Heart left ventricle (tissue), 16 donors: ENCODE measurements at regions not wholly inside any gene's neighbourhood (a gene's known extent, or its start where the extent isn't known, plus 50 kb on each side); places are given as distances from the start of the nearest gene placed in this dataset.

Experiments
- ATAC-seq, 4 donors: fragments of 200-7000 bp; cut with Tn5 transposase; one replicate each; pipeline ENCODE4 v1.9.1; 2020 to 2022; ENCODE audit warnings: moderate library complexity in 4 of 4, mild to moderate bottlenecking in 3 of 4, moderate number of reproducible peaks in 1 of 4
- DNase-seq, 5 donors: peaks; one replicate each; pipeline ENCODE4 v3.0.0-alpha.2; 2020
- H3K27ac ChIP-seq, 12 donors: fragments of 200-600 bp; sonication (generic) in 4 of 12; one replicate each; pipeline versions ENCODE4 v1.5.0 to v1.8.0; 2016 to 2022; ENCODE audit warnings: mild to moderate bottlenecking in 2 of 12
- H3K27me3 ChIP-seq, 9 donors: fragments of 200-600 bp; sonication (generic) in 2 of 9; one replicate each; pipeline versions ENCODE4 v1.5.1 to v1.8.0; 2016 to 2022; ENCODE audit warnings: mild to moderate bottlenecking in 3 of 9
- H3K36me3 ChIP-seq, 9 donors: fragments of 200-600 bp; sonication (generic) in 2 of 9; one replicate each; pipeline versions ENCODE4 v1.5.0 to v1.8.0; 2018 to 2022; ENCODE audit warnings: mild to moderate bottlenecking in 2 of 9
- H3K4me1 ChIP-seq, 12 donors: fragments of 200-600 bp; sonication (generic) in 4 of 12; one replicate each; pipeline versions ENCODE4 v1.5.0 to v1.8.0; 2016 to 2022; ENCODE audit warnings: mild to moderate bottlenecking in 3 of 12
- H3K4me3 ChIP-seq, 12 donors: fragments of 200-600 bp; sonication (generic) in 4 of 12; one replicate each; pipeline versions ENCODE4 v1.5.0 to v1.8.0; 2017 to 2022; ENCODE audit warnings: mild to moderate bottlenecking in 9 of 12, moderate library complexity in 4 of 12
- H3K9me3 ChIP-seq, 12 donors: fragments of 200-600 bp; sonication (generic) in 4 of 12; one replicate each; pipeline versions ENCODE4 v1.5.0 to v1.8.0; 2016 to 2022; ENCODE audit warnings: mild to moderate bottlenecking in 1 of 12
- POLR2A ChIP-seq, 2 donors: fragments of 450-650 bp; IDR thresholded peaks; one replicate each; pipeline ENCODE4 v1.6.1; 2017; ENCODE audit warnings: antibody characterized with exemption in 2 of 2, mild to moderate bottlenecking in 2 of 2, moderate library complexity in 2 of 2
- WGBS, 4 donors: extraction: QIAGEN DNeasy Blood & Tissue Kit in 2 of 4; methylation state at CpG; one replicate each; pipeline versions ENCODE4 v1.1.5 to v1.1.7; 2013 to 2018; 5-methylcytosine and 5-hydroxymethylcytosine counted together
- intact Hi-C, 10 donors: fragments of 100-400 bp; cut with DNase I; formaldehyde crosslinking; loops; one replicate each; pipeline versions ENCODE4 v1.11.1 to v1.14.2; 2022
- TF ChIP-seq, protein P1 (sequence below), 12 donors: fragments of 200-600 bp; sonication (generic) in 4 of 12; IDR thresholded peaks; one replicate each; pipeline versions ENCODE4 v1.5.0 to v1.8.0; 2018 to 2022; ENCODE audit warnings: antibody characterized with exemption in 12 of 12, mild to moderate bottlenecking in 5 of 12
- donor health status: ischemic (EF 13 %, LVEDD 7.1; RV severe dilation, severe dysfunction).
- donor health status: healthy with polysubstance abuse.
- donor health status: DM: no; HTN: yes; CAD: no.
- donor health status: DM: no; HTN: no; CAD: no.
- donor health status: ischemic (EF 25% LVEDD 6.9; RV normal size, moderate dysfunction).
- donor health status: ischemic (EF 25% LVEDD 5.7; RV mildly dilated, moderate dysfunction).
- donor health status: healthy.
- donor health status: DM: yes; HTN: yes; CAD: no.
- donor health status: ischemic (EF 35%, LVEDD 5.7; RV mildly dilated, moderate dysfunction).
- donor health status: nonischemic (EF 11% LVEDD 7.7; RV severe dilation, severe dysfunction).
- donor health status: DM: yes; HTN: yes; CAD: no.
- donor health status: PGD.
- donor health status: ischemic (EF 29% LVEDD 5.4; RV normal size, mild dysfunction).
- donor health status: nonischemic (EF 23%, LVEDD 6.1; RV moderate dilation, normal function).

DNA sequence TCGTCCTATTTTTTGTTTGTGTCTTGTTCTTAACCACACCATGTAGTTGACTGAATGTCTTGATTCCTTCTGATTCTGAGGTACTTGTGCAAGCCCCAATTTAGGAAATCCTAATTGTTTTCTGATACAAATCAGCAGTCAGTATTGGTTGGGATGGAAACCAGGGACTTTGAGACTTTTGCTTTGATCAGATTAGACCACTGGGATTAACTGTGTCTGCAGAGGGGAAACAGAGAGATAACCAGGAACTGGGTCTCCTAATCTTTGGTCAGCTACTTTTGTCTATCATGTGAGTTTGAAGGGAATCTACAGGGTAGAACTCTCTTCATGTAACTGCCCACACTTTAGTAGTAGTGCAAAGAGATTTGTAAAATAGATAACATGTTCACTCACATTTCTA lies 173.8 kb upstream of the POC5 start:
- intact Hi-C loops = loop anchor here in 1 of 10 donors (1.0 kb wide), 1 partner anchor 11 kb away; no protein-coding TSS in a partner anchor
- 48 to 69% (median 60%) methylated on average over 1 of the region's 1 CpG for WGBS, 4 donors

DNA sequence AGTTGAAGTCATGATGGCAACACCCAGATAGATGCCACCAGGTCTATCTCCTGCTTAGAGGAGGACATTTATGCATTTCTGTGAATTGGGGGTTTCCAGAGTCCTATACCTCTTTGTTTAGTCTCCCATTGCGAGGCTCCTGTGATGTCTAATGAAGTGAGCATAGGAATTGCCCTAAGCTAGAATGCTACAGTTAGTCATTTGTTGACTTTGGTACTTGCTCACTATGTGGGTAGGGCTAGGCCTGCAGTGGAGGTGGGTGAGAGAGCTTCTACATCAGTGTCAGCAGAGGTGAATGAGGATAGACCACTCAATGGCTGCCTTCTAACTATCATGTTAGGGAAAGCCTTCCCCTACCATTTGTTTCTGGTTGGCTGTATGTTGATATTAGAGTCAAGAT lies 173.3 kb upstream of the POC5 start:
- DNase-seq = no peak
- Histone ChIP-seq H3K4me1 (no peaks in the 10 kb centered on the region), H3K36me3 (no peaks in the 10 kb centered on the region), H3K27ac (no peak overlapping the region), H3K4me3 (no peak overlapping the region), H3K27me3 (no peaks in the 10 kb centered on the region), H3K9me3 (peaks cover 0 to 8% (median 0%) of the 10 kb centered on the region in 12 donors)
- 54 to 77% (median 64%) methylated on average over 1 of the region's 1 CpG for WGBS, 4 donors
- intact Hi-C loops = no loop called here
- TF ChIP-seq POLR2A (IDR thresholded peaks at IDR 0.05) = no peak
- TF ChIP-seq, protein P1, sequence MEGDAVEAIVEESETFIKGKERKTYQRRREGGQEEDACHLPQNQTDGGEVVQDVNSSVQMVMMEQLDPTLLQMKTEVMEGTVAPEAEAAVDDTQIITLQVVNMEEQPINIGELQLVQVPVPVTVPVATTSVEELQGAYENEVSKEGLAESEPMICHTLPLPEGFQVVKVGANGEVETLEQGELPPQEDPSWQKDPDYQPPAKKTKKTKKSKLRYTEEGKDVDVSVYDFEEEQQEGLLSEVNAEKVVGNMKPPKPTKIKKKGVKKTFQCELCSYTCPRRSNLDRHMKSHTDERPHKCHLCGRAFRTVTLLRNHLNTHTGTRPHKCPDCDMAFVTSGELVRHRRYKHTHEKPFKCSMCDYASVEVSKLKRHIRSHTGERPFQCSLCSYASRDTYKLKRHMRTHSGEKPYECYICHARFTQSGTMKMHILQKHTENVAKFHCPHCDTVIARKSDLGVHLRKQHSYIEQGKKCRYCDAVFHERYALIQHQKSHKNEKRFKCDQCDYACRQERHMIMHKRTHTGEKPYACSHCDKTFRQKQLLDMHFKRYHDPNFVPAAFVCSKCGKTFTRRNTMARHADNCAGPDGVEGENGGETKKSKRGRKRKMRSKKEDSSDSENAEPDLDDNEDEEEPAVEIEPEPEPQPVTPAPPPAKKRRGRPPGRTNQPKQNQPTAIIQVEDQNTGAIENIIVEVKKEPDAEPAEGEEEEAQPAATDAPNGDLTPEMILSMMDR (IDR thresholded peaks at IDR 0.05) = no peak
- no peak for ATAC-seq

More for the DNA sequence above, 173.8 kb upstream of the POC5 start:
- Histone ChIP-seq H3K36me3 (no peaks in the 10 kb centered on the region), H3K4me3 (no peak overlapping the region), H3K4me1 (no peaks in the 10 kb centered on the region), H3K9me3 (peaks cover 0 to 9% (median 0%) of the 10 kb centered on the region in 12 donors), H3K27ac (no peak overlapping the region), H3K27me3 (no peaks in the 10 kb centered on the region)
- ATAC-seq = no peak
- no peak for TF ChIP-seq POLR2A (IDR thresholded peaks at IDR 0.05)
- TF ChIP-seq, protein P1 (IDR thresholded peaks at IDR 0.05) = no peak
- DNase-seq = no peak

DNA sequence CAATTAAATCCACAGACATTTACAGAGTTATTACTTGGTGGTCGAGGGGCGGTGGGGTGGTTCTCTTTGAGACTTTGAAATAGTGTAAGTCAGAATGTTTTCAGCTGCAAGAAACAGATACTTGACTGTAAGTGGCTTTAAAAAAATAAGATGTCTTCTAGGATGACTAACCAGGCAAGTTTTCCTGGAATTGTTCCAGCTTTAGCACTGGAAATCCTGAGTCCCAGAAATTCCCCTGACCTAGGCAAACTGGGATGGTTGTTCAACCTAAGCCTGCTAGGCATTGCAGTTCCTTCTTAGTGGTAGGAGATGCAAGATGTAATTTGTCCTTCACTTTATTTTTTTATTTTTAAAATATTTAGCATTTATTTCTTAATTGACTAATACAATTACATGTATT lies 169.5 kb upstream of the POC5 start:
- no peaks in the 10 kb centered on the region for H3K27me3 ChIP-seq
- H3K4me1 ChIP-seq = no peaks in the 10 kb centered on the region
- H3K9me3 ChIP-seq = no peaks in the 10 kb centered on the region
- H3K36me3 ChIP-seq = no peaks in the 10 kb centered on the region
- intact Hi-C loops = no loop called here
- H3K27ac ChIP-seq = no peak overlapping the region
- no peak overlapping the region for H3K4me3 ChIP-seq
- no peak for DNase-seq
- 68 to 85% (median 81%) methylated on average over 2 of the region's 2 CpGs for WGBS, 4 donors
- no peak for ATAC-seq
- TF ChIP-seq POLR2A (IDR thresholded peaks at IDR 0.05) = no peak
- TF ChIP-seq, protein P1 (IDR thresholded peaks at IDR 0.05) = no peak

DNA sequence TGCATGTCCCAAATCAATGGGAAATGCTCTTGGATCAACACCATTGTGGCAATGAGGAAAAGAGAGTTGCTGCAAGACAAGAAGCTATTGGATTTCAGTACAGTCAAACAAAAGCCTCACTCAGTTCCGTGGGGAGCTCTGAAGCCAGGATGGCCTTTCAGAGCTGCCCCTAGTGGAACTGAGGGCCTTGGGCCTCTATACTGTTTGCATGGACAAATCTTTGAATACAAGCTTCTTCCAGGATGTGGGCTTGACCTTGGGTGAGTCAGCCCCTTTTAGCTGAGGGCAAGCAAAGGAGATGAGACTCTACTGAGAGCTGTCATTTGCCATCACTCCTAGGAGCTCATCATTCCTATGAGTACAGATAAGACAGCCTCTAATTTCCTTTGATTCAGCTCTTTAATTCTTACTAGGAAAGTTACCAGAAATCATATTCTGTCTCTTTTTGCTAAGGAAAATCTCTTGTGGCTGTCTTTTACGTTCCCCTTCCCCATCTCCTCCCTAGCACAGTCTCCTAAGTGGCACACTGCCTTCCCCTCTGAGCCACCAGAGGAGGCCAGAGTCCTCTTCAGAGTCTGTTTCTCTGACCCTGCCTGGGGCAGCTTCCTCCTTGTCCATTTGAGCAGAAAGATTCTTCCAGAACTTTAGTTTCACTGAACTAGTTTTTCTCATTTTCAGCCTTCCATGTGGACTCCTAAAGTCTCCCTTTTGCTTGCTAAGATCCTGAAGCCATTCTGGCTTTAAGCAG lies 168.8 kb upstream of the POC5 start:
- no peak for TF ChIP-seq POLR2A (IDR thresholded peaks at IDR 0.05)
- TF ChIP-seq, protein P1 (IDR thresholded peaks at IDR 0.05) = peak in 2 of 12 donors; percentile 12 to 15
- intact Hi-C loops = loop anchor here in 1 of 10 donors (2.0 kb wide), 1 partner anchor 15 kb away; no protein-coding TSS in a partner anchor
- DNase-seq (no peak), ATAC-seq (no peak)
- Histone ChIP-seq H3K36me3 (no peaks in the 10 kb centered on the region), H3K4me1 (no peaks in the 10 kb centered on the region), H3K4me3 (no peak overlapping the region), H3K9me3 (peaks cover 0 to 2% (median 0%) of the 10 kb centered on the region in 12 donors), H3K27ac (no peak overlapping the region), H3K27me3 (no peaks in the 10 kb centered on the region)
- 43 to 60% (median 55%) methylated on average over 2 of the region's 2 CpGs for WGBS, 4 donors
